HG03469 (cell line): ENCODE measurements at regions not wholly inside any gene's neighbourhood (a gene's known extent, or its start where the extent isn't known, plus 50 kb on each side); places are given as distances from the start of the nearest gene placed in this dataset.

Experiments
- ATAC-seq: cut with Tn5 transposase; IDR thresholded peaks from one replicate; pipeline ENCODE4 v1.9.1; 2021; ENCODE audit warnings: mild to moderate bottlenecking, moderate library complexity, moderate number of reproducible peaks; ENCODE audit not compliant: unreplicated experiment

DNA sequence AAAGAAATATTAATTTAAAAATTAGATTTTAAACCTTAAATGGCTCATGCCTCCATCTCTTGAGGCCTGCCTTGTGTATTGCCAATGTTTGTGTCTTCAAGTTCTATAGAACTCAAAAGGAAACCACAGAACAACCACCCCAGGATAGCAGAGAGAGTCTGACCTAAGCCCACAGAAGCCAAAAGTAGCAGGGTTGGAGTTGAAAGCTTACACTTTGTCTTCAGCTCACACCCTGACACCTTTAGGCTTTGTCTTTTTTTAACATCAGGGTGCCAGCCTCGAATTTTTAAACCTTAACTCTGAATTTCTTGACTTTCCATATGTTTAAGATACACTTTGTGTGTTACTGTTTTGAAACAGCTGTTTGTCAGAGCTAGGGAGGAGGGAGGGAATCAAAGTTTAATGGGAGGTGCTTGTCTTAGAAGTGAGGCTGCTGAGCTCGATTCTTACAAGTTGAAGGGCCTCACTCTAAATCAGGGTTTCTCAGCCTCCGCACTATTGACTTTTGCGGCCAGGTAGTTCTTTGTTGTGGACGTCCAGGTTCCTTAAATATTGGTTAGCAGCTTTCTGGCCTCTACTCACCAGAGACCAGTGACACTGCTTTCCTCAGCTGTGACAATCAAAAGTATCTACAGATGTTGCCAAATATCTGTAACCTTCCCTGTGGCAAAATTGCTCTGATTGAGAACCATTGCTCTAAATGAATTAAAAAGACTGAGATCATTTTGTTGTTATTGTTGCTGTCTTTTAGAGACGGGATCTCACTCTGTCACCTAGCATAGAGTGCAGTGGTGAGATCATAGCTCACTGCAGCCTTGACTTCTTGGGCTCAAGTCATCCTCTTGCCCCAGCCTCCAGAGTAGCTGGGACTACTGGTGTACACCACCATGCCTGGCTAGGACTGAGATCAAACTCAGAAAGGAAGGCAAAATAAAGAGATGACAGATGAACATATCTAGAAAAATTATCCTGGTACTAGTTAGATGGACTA is 139.2 kb upstream of the EOMES start:
- ATAC-seq, result no peak

DNA sequence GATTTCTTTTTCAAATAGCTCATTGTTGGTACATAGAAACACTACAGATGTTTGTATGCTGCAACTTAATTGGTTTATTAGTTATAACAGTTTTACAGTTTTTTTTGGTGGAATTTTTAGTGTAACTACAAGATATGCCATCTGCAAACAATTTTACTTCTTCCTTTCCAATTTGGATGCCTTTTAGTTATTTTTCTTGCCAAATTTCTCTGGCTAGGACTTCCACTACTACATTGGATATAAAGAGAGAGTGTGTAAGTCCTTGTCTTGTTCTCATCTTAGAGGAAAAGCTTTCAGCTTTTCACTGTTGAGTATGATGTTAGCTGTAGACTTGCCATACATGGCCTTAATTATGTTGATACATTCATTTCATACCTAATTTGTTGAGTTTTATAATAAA is 143.6 kb upstream of the EOMES start:
- no peak for ATAC-seq

DNA sequence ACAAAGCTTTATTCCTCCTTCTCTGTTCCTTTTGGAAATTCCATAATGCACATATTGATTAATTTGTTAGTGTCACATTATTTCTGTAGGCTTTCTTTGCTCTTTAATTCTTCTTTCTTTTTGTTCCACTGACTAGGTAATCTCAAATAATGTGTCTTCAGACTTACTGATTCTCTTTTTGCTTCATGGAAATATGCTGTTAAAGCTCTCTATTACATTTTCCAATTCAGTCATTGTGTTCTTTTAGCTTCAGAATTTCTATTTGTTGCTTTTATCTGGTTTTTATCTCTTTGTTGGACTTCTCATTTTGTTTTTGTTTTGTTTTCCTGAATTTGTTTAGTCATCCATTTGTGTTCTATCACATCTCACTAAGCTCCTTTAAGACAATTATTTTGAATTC is 147.0 kb upstream of the EOMES start:
- no peak for ATAC-seq

DNA sequence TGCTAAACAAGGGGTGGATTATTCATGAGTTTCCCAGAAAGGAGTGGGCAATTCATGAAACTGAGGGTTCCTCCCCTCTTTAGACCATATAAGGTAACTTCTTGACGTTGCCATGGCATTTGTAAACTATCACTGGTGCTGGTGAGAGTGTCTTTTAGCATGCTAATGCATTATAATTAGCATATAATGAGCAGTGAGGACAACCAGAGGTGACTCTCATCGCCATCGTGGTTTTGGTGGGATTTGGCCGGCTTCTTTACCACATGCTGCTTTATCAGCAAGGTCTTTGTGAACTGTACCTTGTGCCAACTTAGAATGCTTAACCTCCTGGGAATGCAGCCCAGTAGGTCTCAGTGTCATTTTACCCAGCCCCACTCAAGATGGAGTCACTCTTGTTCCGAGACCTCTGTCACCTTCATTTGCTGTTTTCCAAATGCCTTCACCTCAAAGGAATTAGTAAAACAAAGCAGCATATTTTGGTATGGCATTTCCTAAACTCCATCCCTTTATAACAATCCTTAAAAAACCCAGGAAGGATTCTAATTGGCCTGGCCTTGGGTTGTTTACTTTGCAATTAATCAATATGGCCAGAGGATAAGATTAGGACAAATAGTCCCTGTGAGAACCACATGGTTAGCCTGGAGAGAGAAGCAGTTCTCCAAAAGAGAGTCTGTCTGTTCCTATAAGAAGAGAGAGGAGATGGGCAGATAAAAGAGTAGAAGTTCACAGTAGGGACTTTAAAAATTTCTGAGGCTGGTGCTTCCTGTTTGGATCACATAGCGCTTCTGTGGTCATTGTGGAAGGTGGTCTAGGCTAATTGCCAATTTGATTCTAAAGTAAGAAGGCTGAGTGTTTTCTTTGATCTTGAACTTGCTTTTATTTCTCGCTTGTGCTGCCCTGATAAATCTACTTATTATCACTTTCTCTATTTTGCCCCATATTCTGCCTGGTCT is 155.2 kb upstream of the EOMES start:
- ATAC-seq, result no peak

DNA sequence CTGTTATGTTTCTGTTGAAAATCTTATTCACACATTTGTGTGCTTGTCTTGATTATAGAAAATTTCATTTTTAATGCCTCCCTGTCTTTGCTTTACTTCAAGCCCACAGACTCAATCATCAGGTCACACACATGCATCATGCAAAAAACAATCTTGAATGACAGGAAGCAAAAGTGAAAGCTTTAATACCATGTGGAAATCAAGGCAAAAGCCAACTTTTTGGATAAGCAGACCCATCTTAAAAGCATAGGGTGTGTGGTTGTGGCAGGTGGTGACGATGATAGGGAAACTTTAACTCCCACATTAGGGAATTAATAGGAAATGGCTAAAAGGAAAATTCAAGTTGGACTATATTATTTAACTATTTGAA is 155.9 kb upstream of the EOMES start:
- no peak for ATAC-seq

DNA sequence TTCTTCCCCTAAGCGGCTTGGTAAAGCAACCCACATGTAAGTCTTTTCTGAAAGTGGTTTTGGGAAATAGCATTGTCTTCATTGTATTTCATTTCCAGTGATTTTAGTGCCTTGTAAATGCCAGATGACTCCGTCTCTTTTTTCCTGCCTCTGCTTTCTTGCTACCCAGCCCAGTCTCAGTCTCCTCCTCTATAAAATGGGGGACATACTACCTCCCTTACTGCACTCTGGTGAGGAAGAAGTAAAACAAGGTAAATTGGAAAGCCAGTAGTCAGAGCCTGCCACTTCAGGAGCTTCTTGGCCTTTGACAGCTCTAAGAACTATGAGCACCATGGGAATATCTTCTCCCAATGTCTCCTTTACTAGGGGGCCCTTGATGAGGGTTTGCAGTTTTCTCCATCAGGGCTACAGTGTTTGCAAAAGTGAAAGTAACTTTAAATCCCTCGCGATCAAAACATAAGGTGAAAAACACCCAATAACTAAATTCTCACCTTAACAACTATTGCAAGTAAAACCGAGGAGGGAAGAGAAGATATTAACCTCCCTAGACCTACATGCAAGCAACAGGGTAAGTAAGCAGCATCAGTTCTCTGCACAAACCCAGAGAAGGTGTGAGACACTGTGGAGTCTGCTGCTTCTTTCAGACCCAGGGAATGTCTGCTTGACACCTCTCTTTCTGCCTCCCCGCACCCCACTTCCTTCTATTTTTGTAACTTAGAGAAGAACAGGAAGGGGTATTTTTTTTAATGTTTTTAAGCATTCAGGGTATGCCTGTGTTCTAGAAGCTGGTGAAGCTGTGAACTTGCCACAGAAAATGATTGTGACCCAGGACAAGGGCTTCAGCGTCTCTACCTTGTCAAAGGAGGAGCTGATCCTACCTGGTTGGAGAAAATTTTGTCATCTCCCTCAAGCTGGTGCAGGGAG is 159.1 kb upstream of the EOMES start:
- ATAC-seq, result no peak

DNA sequence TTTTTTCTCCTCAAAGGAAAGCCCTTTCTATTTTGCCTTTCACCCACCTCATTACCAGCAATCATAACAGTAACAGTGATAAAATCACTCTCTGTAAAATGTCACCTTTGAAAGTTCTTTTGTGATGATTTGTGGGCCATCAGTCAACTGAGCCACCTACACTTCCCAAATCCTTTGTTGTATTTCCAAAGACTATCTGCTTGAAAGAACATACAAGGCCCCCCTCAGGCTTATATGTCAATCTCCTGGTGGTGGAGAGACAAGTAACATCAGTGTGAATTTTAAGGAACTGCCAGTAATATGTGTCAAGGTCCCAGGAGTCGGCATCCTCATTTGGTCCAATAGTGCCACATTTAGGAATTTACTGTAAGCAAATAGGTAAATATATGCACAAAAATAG is 161.1 kb upstream of the EOMES start:
- ATAC-seq, result no peak

DNA sequence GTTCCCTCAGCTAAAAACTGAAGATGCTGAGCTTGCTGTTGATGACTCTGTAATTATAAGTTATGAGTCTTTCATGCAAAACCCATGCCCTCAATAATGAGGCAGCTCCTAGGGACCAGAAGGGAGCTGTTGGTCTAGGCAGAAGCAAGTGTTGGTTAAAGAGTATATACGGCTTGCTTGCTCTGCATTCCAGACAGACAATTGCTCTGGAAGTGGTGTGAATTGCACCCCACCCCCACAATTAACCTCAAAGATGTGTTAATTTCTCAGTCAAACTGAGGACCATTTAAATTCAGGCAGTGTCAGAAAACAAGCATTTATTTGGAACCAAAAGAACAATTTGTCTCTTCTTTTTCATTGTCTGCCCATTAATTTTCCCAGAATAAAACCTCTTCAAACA is 163.5 kb upstream of the EOMES start:
- ATAC-seq, result no peak

DNA sequence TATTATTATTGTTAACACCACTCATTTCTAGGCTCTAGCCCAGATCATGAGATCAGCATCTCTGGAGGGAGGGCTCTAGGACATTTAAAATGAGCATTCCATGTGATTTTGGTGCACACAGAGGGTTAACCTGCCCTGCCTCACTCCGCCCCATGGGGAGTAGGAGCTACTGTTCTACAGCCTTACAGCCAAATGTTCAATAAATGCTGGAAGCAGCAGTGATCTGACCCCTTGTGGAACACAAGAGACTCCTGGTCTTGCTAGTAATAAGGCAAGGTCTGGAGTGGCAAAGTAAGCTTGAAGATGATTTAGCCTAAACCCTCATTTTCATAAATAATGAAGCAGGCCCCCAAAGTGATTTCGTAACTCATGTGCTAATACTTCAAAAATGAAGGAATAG is 166.4 kb upstream of the EOMES start:
- no peak for ATAC-seq

DNA sequence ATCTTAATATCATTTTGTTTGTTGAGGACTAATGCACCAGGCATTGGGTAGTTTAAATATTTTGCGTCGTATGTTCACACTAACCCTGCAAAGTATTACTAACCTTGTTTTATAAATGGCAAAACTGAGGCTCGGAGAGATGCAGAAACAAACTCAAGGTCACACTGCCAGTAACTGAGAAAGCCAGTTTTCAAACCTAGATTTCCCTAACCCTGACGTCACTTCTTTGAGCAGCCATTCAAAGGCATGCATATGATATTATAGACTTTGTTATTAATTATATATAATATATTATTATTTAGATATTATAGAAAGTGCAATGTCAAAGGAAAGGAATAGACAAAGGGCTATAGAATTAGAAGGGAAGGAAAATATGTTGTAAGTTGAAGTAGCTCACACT is 167.6 kb upstream of the EOMES start:
- ATAC-seq, result no peak

DNA sequence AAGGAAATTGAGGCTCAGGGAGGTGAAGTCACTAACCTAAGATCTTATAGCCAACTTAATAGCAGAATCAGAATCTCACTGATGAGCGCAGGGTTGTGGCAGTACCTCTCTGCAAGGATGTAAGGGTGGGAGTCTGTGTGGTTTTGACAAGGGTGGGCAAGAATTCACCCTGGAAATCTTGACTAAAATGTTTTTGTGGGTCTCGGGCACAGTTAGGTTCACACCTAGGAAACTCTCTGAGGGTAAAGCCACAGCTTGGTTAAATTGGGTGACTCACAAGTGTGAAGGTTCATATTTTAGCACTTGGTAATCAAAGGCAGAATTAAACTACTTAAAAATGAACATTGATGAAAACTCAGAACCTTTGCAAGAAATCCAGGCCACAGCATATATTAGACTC is 178.2 kb upstream of the EOMES start:
- no peak for ATAC-seq

DNA sequence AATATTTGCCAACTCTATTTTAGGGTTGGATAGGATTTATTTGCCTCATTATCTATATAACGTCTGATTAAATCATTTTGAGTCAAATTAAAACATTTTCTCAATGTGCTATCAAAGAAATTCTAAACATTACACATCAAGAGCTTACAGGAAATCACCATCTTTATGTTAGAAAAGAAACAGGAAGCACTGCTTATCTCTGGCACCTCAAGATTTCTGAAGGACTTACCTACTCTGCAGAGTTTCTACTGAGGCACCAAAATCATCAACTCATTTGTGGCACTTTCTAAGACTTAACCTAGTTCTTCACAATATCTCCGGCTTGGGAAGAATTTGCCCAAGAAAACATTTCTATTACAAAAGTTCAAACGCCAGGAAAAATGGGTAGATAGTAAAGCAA is 181.3 kb upstream of the EOMES start:
- ATAC-seq, result no peak

DNA sequence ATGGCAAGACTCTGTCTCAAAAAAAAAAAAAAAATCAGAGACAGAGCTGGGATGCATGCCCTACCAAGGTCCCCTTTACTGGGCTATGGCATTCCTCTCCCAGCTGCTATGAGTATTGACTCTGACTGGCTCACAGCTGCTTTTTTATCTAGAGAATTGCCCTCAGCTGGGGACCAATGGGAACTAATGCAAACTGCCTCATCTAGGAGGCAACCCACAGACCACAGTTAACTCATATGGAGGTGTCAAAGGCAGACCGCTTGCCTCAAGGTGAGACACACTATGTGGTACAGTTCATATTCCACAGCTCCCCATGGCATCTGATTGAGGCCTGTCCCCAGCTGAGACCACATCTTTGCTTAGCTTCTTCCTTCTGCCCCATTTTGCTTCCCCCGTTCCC is 183.5 kb upstream of the EOMES start:
- no peak for ATAC-seq

DNA sequence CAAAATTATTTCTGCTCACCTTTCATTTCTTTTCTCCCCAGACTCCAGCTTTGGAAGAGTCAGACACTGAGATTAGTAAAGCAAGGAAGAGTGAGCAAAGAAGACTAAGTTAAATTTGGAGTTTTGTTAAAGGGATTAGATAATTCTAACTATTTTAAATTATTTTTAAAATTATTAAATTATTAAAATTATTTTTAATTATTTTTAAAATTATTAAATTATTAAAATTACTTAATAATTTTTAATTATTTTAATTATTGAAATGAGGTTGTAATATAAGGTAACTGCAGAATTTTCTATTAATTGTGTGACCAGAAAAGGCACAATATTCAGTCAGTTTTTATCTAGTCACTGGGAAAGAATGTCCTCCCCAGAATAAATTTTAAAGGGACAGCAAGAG is 185.0 kb upstream of the EOMES start:
- no peak for ATAC-seq

DNA sequence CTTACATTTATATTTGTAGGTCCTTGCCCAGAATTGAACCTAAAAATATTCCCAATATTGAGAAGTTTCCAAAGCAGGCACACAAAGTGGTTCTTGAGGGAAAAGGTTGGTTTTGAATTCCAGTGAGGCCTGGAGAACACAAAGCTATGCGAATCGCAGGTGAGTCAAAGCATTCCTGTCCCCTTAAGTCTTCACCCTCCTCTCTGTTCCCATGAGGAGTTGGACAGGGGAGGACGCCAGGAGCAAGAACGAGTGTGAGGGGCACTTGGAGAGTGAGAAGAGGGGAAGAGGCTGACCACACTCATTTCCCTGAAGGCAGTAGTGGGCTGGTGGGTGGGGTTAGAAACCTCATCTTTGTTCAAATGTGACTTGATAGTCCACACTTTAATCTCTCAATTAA is 185.8 kb upstream of the EOMES start:
- no peak for ATAC-seq

DNA sequence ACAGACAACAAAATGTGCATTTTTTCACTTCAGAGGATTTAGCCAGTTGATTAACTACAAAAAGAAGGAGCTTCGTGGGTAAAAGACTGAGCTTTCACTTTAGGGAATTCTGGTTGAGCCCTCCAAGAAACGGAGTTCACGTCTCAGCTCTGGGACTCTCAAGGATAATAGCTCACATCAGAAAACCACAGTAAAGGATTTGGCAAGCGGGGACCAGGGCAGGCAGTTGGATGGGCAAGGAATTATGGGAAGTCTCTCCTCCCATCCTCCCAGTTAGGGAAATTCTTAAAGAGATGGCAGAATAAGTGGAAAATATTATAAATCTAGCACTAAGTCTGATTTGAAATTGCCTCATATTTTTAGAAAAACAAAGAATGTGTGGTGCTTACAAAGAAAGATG is 188.3 kb upstream of the EOMES start:
- ATAC-seq, result no peak

DNA sequence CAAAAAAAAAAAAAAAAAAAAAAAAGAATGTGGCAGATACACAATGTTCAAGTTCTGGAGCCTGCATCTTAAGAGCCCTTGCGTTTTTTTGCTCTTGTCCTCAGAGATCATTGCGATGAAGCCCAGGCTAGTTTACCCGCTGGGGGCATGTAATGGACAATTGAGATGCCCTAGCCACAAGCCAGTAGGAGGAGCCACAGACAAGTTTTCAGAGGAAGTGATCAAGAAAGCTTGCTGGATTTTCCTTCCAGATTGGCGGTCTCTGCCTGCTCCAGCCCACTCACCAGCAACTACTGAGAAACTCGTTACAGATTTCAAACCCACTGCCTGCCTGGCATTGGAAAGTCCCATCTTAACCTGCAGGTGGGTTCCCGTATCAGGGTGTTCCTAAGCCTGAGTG is 192.1 kb upstream of the EOMES start:
- no peak for ATAC-seq

DNA sequence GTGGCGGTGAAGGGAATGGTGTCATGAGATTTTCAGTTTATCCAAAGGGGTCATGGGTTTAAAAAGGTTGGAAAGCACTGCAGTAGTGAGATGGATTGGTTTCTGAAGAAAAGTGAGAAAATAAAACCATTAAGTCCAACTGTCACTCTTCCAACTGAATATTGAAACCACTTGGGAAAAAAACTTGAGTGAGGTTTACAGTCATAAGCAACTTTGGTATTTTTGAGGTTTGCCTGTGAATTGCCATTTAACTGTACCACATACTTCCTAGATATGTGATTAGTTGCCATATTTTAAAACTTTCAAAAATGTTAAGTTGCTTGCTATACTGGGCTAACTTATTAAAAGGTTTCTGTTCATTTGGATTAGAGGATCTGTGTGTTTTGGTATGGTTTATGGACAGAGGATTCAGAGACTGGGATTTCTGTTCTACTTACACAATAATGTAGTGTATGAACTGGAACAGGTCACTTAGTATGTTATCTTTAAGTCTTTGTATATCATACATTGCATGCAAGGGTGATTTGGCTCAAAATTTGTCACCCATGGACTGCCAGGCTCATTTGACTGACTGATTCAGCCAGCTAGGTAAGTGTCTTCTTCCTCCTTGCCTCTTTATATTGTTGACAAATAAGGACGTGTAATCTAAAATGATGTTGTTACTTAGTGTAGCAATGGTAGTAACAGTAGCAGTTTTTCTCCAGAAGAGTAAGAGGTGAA is 201.4 kb upstream of the EOMES start:
- no peak for ATAC-seq

DNA sequence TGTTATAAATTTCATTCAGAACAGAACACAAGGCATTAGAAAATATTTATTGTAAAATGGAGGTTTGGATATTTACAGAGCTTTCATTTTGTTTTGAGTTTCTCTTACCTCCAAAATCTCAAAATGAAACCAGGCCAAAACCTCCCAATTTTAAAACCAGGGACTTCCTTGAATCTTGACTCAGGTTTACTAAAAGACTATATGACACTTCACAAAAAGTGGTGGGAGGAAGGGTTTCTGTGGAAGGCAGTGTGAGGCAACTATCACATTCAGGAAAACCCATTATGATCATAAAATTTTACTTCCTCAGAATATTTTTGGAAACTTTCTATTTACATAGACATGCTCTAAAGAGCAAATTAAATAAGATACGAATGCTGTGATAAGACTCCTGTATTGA is 205.8 kb upstream of the EOMES start:
- peak; percentile 52 for ATAC-seq

DNA sequence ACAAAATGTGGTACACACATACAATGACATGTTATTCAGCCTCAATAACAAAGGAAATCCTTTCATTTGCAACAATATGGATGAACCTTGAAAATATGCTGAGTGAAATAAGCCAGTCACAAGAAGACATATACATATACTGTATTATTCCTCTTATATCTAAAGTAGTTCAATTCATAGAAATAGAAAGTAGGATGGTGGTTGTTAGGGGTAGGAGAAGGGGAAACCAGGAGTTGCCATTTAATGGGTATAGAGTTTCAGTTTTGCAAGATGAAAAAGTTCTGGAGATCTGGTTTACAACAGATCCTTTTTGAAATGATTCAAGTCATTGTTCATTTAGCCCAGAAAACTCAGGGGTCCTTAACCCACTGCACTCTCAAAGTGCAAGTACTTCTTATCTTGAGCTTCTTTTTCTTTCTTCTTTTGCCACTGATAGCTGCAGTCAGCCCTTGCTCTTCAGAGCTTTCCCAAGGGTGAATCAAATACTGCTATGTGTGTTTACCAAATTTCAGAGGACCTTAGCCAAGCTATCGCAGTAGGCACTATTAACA is 208.0 kb upstream of the EOMES start:
- ATAC-seq, result no peak
